Ovary (tissue), 3 donors: ENCODE measurements at regions not wholly inside any gene's neighbourhood (a gene's known extent, or its start where the extent isn't known, plus 50 kb on each side); places are given as distances from the start of the nearest gene placed in this dataset.

ENCODE experiments used
- CTCF ChIP-seq, 3 donors: fragments of 450-650 bp in 2 of 3; fragments of 200-600 bp in 1 of 3; IDR thresholded peaks; one replicate each; pipeline versions ENCODE4 v1.5.1 to v1.8.0; 2016 to 2022; ENCODE audit warnings: antibody characterized with exemption in 3 of 3, mild to moderate bottlenecking in 1 of 3
- EP300 ChIP-seq: sonication (generic); formaldehyde crosslinking; IDR thresholded peaks from one replicate; pipeline ENCODE4 v1.6.1; 2017; ENCODE audit warnings: antibody characterized with exemption
- POLR2A ChIP-seq: fragments of 450-650 bp; IDR thresholded peaks from one replicate; pipeline ENCODE4 v1.6.1; 2017; ENCODE audit warnings: antibody characterized with exemption, mild to moderate bottlenecking, moderate library complexity
- donor health status: DM: no; HTN: no; CAD: no.

DNA sequence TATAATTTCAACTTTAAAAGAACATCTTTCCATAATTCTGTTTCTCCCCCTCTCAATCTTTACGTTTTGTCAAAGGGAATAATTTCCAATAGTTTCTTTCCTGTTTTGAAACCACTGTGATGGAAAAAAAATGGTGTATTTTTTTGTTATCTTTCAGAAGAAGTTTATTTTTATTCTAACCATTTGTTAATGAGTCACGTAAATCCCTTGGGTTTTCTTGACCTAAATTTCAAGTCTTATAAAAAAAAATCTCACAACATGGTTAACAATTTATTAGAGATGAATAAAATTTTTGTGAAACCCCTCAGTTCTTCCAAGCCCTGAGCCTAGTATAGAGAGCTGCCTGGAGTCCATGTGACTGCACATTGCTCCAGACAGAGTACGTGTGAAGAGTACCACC is 106.1 kb upstream of the FBXL17 start:
- TF ChIP-seq POLR2A (no peak), CTCF (IDR thresholded peaks at IDR 0.05) (no peak), EP300 (no peak)
